H1 (cell line): ENCODE measurements at regions not wholly inside any gene's neighbourhood (a gene's known extent, or its start where the extent isn't known, plus 50 kb on each side); places are given as distances from the start of the nearest gene placed in this dataset.

Experiments
- CTCF ChIA-PET: fragments of 300-600 bp; sonication (Branson Sonifier 250); formaldehyde crosslinking; loops from one replicate; lab custom pipeline; 2021; ENCODE audit not compliant: partially characterized antibody; lab: Charles Lee
- POLR2A ChIA-PET: fragments of 300-600 bp; sonication (Branson Sonifier 250); formaldehyde crosslinking; loops from one replicate; lab custom pipeline; 2021; ENCODE audit warnings: inconsistent platforms; ENCODE audit not compliant: partially characterized antibody; lab: Charles Lee
- DNase-seq, 2 experiments: peaks; one replicate each; pipeline versions ENCODE4 v3.0.0 to v3.0.0-alpha.2; 2010 to 2022; ENCODE audit warnings: low spot score in 2 of 2, low read depth in 1 of 2, mixed read lengths in 1 of 2
- FAIRE-seq: peaks from 2 replicates; lab custom pipeline; 2011; peaks lifted over from hg19 to GRCh38; lab: Jason Lieb, UNC
- H2AFZ ChIP-seq: 2 replicates; pipeline ENCODE4 v1.8.1; 2012; ENCODE audit warnings: low read length, inconsistent platforms
- H2AK5ac ChIP-seq: 2 replicates; pipeline ENCODE4 v1.6.1; 2013; ENCODE audit warnings: low read depth, low read length
- H2BK120ac ChIP-seq: replicated peaks from 2 replicates; pipeline ENCODE3; 2013; ENCODE audit warnings: low read depth, low read length, inconsistent platforms
- H2BK12ac ChIP-seq: 2 replicates; pipeline ENCODE4 v1.6.1; 2013; ENCODE audit warnings: low read depth, low read length
- H2BK15ac ChIP-seq: 2 replicates; pipeline ENCODE4 v1.6.1; 2013; ENCODE audit warnings: low read length
- H2BK20ac ChIP-seq: 2 replicates; pipeline ENCODE4 v1.6.1; 2013; ENCODE audit warnings: low read length
- H2BK5ac ChIP-seq: 2 replicates; pipeline ENCODE4 v1.6.1; 2013; ENCODE audit warnings: low read depth, low read length
- H3K14ac ChIP-seq: 2 replicates; pipeline ENCODE4 v1.6.1; 2013; ENCODE audit warnings: inconsistent platforms; ENCODE audit not compliant: insufficient read length
- H3K18ac ChIP-seq: 2 replicates; pipeline ENCODE4 v1.6.1; 2013; ENCODE audit warnings: low read length; ENCODE audit errors: extremely low read depth
- H3K23ac ChIP-seq: 2 replicates; pipeline ENCODE4 v1.6.1; 2013; ENCODE audit warnings: inconsistent platforms; ENCODE audit not compliant: insufficient read length
- H3K23me2 ChIP-seq: 2 replicates; pipeline ENCODE4 v1.6.1; 2013; ENCODE audit warnings: low read depth, low read length
- H3K27ac ChIP-seq: 2 replicates; pipeline ENCODE4 v1.6.1; 2011; ENCODE audit warnings: low read depth, low read length, inconsistent platforms
- H3K27me3 ChIP-seq, 4 experiments: replicated peaks in 1 of 4; 1 replicate in 1 of 4; 2 replicates in 3 of 4; pipeline versions ENCODE4 v1.6.1 to v1.8.1; 2011 to 2013; ENCODE audit warnings: low read length in 3 of 4, mild to moderate bottlenecking in 3 of 4, inconsistent platforms in 2 of 4, mixed read lengths in 2 of 4, moderate library complexity in 1 of 4; ENCODE audit not compliant: control insufficient read depth in 3 of 4, insufficient read depth in 3 of 4; ENCODE audit errors: extremely low read depth in 1 of 4
- H3K36me3 ChIP-seq, 4 experiments: 2 replicates each; pipeline versions ENCODE4 v1.6.1 to v1.8.1; 2011 to 2013; ENCODE audit warnings: mild to moderate bottlenecking in 4 of 4, low read length in 3 of 4, moderate library complexity in 2 of 4, control low read depth in 1 of 4, inconsistent platforms in 1 of 4; ENCODE audit not compliant: insufficient read depth in 4 of 4, control insufficient read depth in 2 of 4
- H3K4ac ChIP-seq: replicated peaks from 2 replicates; pipeline ENCODE3; 2013; ENCODE audit warnings: low read length, low read depth, mixed read lengths, inconsistent platforms; ENCODE audit not compliant: insufficient read length
- H3K4me1 ChIP-seq, 4 experiments: replicated peaks in 1 of 4; 1 replicate in 1 of 4; 2 replicates in 3 of 4; pipeline versions ENCODE4 v1.6.1 to v1.8.1; 2011 to 2013; ENCODE audit warnings: low read length in 3 of 4, inconsistent platforms in 2 of 4, mixed read lengths in 1 of 4; ENCODE audit not compliant: insufficient read depth in 4 of 4, control insufficient read depth in 3 of 4
- H3K4me2 ChIP-seq, 2 experiments: 2 replicates each; pipeline versions ENCODE4 v1.6.1 to v1.8.1; 2011 to 2013; ENCODE audit warnings: low read depth in 2 of 2, low read length in 2 of 2, control low read depth in 1 of 2, inconsistent platforms in 1 of 2, mild to moderate bottlenecking in 1 of 2; ENCODE audit not compliant: insufficient read depth in 1 of 2
- H3K4me3 ChIP-seq, 4 experiments: fragments of 200-600, 300-600 bp in 1 of 4; sonication (generic), shearing (Covaris generic), sonication (Bioruptor Twin) in 1 of 4; 2 replicates each; pipeline versions ENCODE4 v1.5.1 to v1.8.1; 2011 to 2016; ENCODE audit warnings: low read length in 4 of 4, low read depth in 3 of 4, control low read depth in 2 of 4, inconsistent platforms in 2 of 4, mild to moderate bottlenecking in 2 of 4, mixed read lengths in 1 of 4, moderate library complexity in 1 of 4; ENCODE audit not compliant: insufficient read depth in 2 of 4; ENCODE audit errors: extremely low read depth in 1 of 4
- H3K56ac ChIP-seq: replicated peaks from 2 replicates; pipeline ENCODE3; 2013; ENCODE audit warnings: low read depth, mild to moderate bottlenecking, mixed read lengths, low read length, inconsistent platforms; ENCODE audit not compliant: insufficient read length
- H3K79me1 ChIP-seq: 2 replicates; pipeline ENCODE4 v1.6.1; 2013; ENCODE audit warnings: low read depth, low read length, control low read depth
- H3K79me2 ChIP-seq, 2 experiments: 2 replicates each; pipeline versions ENCODE4 v1.6.1 to v1.8.1; 2012 to 2013; ENCODE audit warnings: low read length in 2 of 2, mild to moderate bottlenecking in 2 of 2, inconsistent platforms in 1 of 2; ENCODE audit not compliant: insufficient read depth in 2 of 2, control insufficient read depth in 1 of 2
- H3K9ac ChIP-seq, 4 experiments: replicated peaks in 1 of 4; 1 replicate in 1 of 4; 2 replicates in 3 of 4; pipeline versions ENCODE4 v1.6.1 to v1.8.1; 2011 to 2013; ENCODE audit warnings: low read depth in 3 of 4, low read length in 3 of 4, control low read depth in 2 of 4, mild to moderate bottlenecking in 2 of 4, moderate library complexity in 2 of 4, inconsistent platforms in 1 of 4; ENCODE audit errors: extremely low read depth in 1 of 4
- H3K9me3 ChIP-seq, 2 experiments: 2 replicates each; pipeline versions ENCODE4 v1.6.1 to v1.8.1; 2012 to 2013; ENCODE audit warnings: mild to moderate bottlenecking in 2 of 2, moderate library complexity in 2 of 2, control low read depth in 1 of 2, inconsistent platforms in 1 of 2, low read depth in 1 of 2, low read length in 1 of 2, mixed read lengths in 1 of 2; ENCODE audit not compliant: insufficient read depth in 2 of 2
- H4K20me1 ChIP-seq, 2 experiments: replicated peaks in 1 of 2; 2 replicates each; pipeline versions ENCODE3 to v1.8.1; 2011 to 2013; ENCODE audit warnings: inconsistent platforms in 2 of 2, low read length in 2 of 2, mild to moderate bottlenecking in 1 of 2; ENCODE audit not compliant: insufficient read depth in 2 of 2, control insufficient read depth in 1 of 2
- H4K5ac ChIP-seq: 2 replicates; pipeline ENCODE4 v1.6.1; 2013; ENCODE audit warnings: low read length, low read depth, mixed read lengths, inconsistent platforms; ENCODE audit not compliant: insufficient read length
- H4K8ac ChIP-seq: 2 replicates; pipeline ENCODE4 v1.8.0; 2013; ENCODE audit warnings: mild to moderate bottlenecking, moderate library complexity, low read length, inconsistent platforms; ENCODE audit not compliant: insufficient read depth; ENCODE audit errors: extremely low read depth
- H4K91ac ChIP-seq: replicated peaks from 2 replicates; pipeline ENCODE3; 2013; ENCODE audit warnings: low read length, mixed read lengths, inconsistent platforms; ENCODE audit not compliant: insufficient read length
- EP300 ChIP-seq, 2 experiments: IDR thresholded peaks; 1 replicate in 1 of 2; 2 replicates in 1 of 2; pipeline ENCODE4 v1.6.1; 2011 to 2012; ENCODE audit warnings: low read depth in 2 of 2, low read length in 2 of 2, mild to moderate bottlenecking in 2 of 2, borderline replicate concordance in 1 of 2, inconsistent platforms in 1 of 2, moderate library complexity in 1 of 2
- GABPA ChIP-seq: IDR thresholded peaks from 2 replicates; pipeline ENCODE4 v1.6.1; 2011; ENCODE audit warnings: mild to moderate bottlenecking, low read length, moderate library complexity, borderline replicate concordance; ENCODE audit not compliant: insufficient read depth
- GTF2F1 ChIP-seq: IDR thresholded peaks from 2 replicates; pipeline ENCODE4 v1.6.1; 2012; ENCODE audit warnings: low read depth, low read length, improper control_type of control experiment, borderline replicate concordance
- KDM1A ChIP-seq: fragments of 200-600, 300-600 bp; sonication (generic); IDR thresholded peaks from 2 replicates; pipeline ENCODE4 v1.7.1; 2016; ENCODE audit warnings: mild to moderate bottlenecking, low read length, borderline replicate concordance
- KDM4A ChIP-seq: IDR thresholded peaks from one replicate; pipeline ENCODE4 v1.7.1; 2012; ENCODE audit warnings: low read depth, mild to moderate bottlenecking, moderate library complexity, low read length, inconsistent platforms; ENCODE audit not compliant: severe bottlenecking
- POLR2A ChIP-seq, 2 experiments: IDR thresholded peaks; 1 replicate in 1 of 2; 2 replicates in 1 of 2; pipeline ENCODE4 v1.6.1; 2011; ENCODE audit warnings: low read depth in 2 of 2, low read length in 2 of 2, mild to moderate bottlenecking in 2 of 2; ENCODE audit errors: control extremely low read depth in 1 of 2
- POLR2AphosphoS5 ChIP-seq: IDR thresholded peaks from 2 replicates; pipeline ENCODE4 v1.6.1; 2011; ENCODE audit warnings: low read depth, low read length
- SAP30 ChIP-seq: fragments of 300-600 bp; sonication (generic); IDR thresholded peaks from 2 replicates; pipeline ENCODE4 v1.7.1; 2012; ENCODE audit warnings: low read length, moderate library complexity, mild to moderate bottlenecking, inconsistent platforms; ENCODE audit not compliant: insufficient read depth, insufficient replicate concordance
- SIN3A ChIP-seq, 2 experiments: IDR thresholded peaks in 1 of 2; conservative IDR thresholded peaks in 1 of 2; 2 replicates each; pipeline ENCODE4 v1.6.1; 2011 to 2012; ENCODE audit warnings: low read length in 2 of 2, improper control_type of control experiment in 1 of 2, low read depth in 1 of 2, mild to moderate bottlenecking in 1 of 2
- SIRT6 ChIP-seq: IDR thresholded peaks from one replicate; pipeline ENCODE4 v1.7.1; 2012; ENCODE audit warnings: low read length, inconsistent platforms
- SP1 ChIP-seq: IDR thresholded peaks from 2 replicates; pipeline ENCODE4 v1.6.1; 2011; ENCODE audit warnings: low read depth, low read length
- TAF1 ChIP-seq: IDR thresholded peaks from 2 replicates; pipeline ENCODE4 v1.6.1; 2011; ENCODE audit warnings: mild to moderate bottlenecking, low read depth, low read length
- TBP ChIP-seq: IDR thresholded peaks from 2 replicates; pipeline ENCODE4 v1.6.1; 2011; ENCODE audit warnings: low read depth, low read length, improper control_type of control experiment
- USF2 ChIP-seq: IDR thresholded peaks from 2 replicates; pipeline ENCODE4 v1.6.1; 2011; ENCODE audit warnings: low read length, improper control_type of control experiment
- YY1 ChIP-seq: IDR thresholded peaks from 2 replicates; pipeline ENCODE4 v1.6.1; 2011; ENCODE audit warnings: low read depth, mild to moderate bottlenecking, low read length
- WGBS, 2 experiments: shearing (Covaris generic) in 1 of 2; methylation state at CpG; one replicate each; pipeline versions ENCODE4 v1.1.6 to v1.1.7; 2013 to 2015; ENCODE audit warnings: low lambda C conversion rate in 2 of 2, mixed read lengths in 2 of 2, inconsistent platforms in 1 of 2, low coverage in 1 of 2, missing lambda C conversion rate in 1 of 2; ENCODE audit not compliant: insufficient replicate concordance in 2 of 2, insufficient coverage in 1 of 2, insufficient read length in 1 of 2; ENCODE audit errors: extremely low coverage in 1 of 2, missing lambda C conversion rate in 1 of 2; 5-methylcytosine and 5-hydroxymethylcytosine counted together

GRCh38 chr6:121904559-121904958 lies 469.1 kb downstream of the GJA1 start:
- no peaks in the 10 kb centered on the region for H3K79me2 ChIP-seq
- ChIA-PET CTCF (no interaction called here), POLR2A (no interaction called here)
- no peak overlapping the region for H4K5ac ChIP-seq
- no peaks in the 10 kb centered on the region for H3K79me1 ChIP-seq
- FAIRE-seq (no peak), DNase-seq (no peak)
- no peaks in the 10 kb centered on the region for H3K9me3 ChIP-seq
- no peak overlapping the region for H2BK20ac ChIP-seq
- H3K4me2 ChIP-seq, result no peak overlapping the region
- H3K56ac ChIP-seq, result no peak overlapping the region
- no peak overlapping the region for H3K18ac ChIP-seq
- WGBS, 2 experiments, result 89% methylated on average over 4 of the region's 4 CpGs; no CpG with 5 or more reads in 1 of the 2 experiments
- H3K14ac ChIP-seq, result no peak overlapping the region
- H2AFZ ChIP-seq, result no peak overlapping the region
- no peak overlapping the region for H4K8ac ChIP-seq
- H2BK15ac ChIP-seq, result no peak overlapping the region
- H3K27ac ChIP-seq, result no peak overlapping the region
- no peak overlapping the region for H2AK5ac ChIP-seq
- H3K36me3 ChIP-seq, result no peaks in the 10 kb centered on the region
- no peaks in the 10 kb centered on the region for H3K4me1 ChIP-seq
- H3K23ac ChIP-seq, result no peak overlapping the region
- H3K4me3 ChIP-seq, result no peak overlapping the region
- no peak overlapping the region for H2BK5ac ChIP-seq
- H2BK12ac ChIP-seq, result no peak overlapping the region
- no peak overlapping the region for H3K4ac ChIP-seq
- H3K27me3 ChIP-seq, result no peaks in the 10 kb centered on the region
- no peak overlapping the region for H4K91ac ChIP-seq
- H2BK120ac ChIP-seq, result no peak overlapping the region
- H3K9ac ChIP-seq, result no peak overlapping the region
- H4K20me1 ChIP-seq, result no peaks in the 10 kb centered on the region
- H3K23me2 ChIP-seq, result no peaks in the 10 kb centered on the region; the same call in 1 of the 2 replicates
- no peak for TF ChIP-seq KDM4A
- TF ChIP-seq SAP30, result no peak
- no peak for TF ChIP-seq GABPA
- TF ChIP-seq YY1, result no peak
- TF ChIP-seq TAF1, result no peak
- no peak for TF ChIP-seq USF2
- no peak for TF ChIP-seq SIRT6
- no peak for TF ChIP-seq KDM1A
- TF ChIP-seq EP300 (IDR thresholded peaks at IDR 0.05; ENCODE audit: borderline replicate concordance in 1 of 2, low read depth in 2 of 2, low read length in 2 of 2), result no peak
- no peak for TF ChIP-seq SIN3A (conservative IDR thresholded peaks at IDR 0.05 in 1 of 2, IDR thresholded peaks at IDR 0.05 in 1 of 2; ENCODE audit: low read depth in 1 of 2, low read length in 2 of 2)
- TF ChIP-seq TBP, result no peak
- no peak for TF ChIP-seq POLR2AphosphoS5
- no peak for TF ChIP-seq GTF2F1
- no peak for TF ChIP-seq POLR2A (IDR thresholded peaks at IDR 0.05; ENCODE audit: control extremely low read depth in 1 of 2, low read depth in 2 of 2, low read length in 2 of 2)
- no peak for TF ChIP-seq SP1
